LNCaP clone FGC (cell line): ENCODE measurements at regions not wholly inside any gene's neighbourhood (a gene's known extent, or its start where the extent isn't known, plus 50 kb on each side); places are given as distances from the start of the nearest gene placed in this dataset.

ENCODE experiments used
- DNase-seq: peaks from one replicate; pipeline ENCODE4 v3.0.0-alpha.2; 2011; ENCODE audit warnings: low read depth
- H3K4me3 ChIP-seq: 2 replicates; pipeline ENCODE4 v1.5.1; 2011; ENCODE audit warnings: mild to moderate bottlenecking, low read depth, low read length, control low read depth
- TF ChIP-seq, protein P1 (sequence below): IDR thresholded peaks from 2 replicates; pipeline ENCODE4 v1.5.1; 2012; ENCODE audit warnings: mild to moderate bottlenecking; ENCODE audit not compliant: control insufficient read depth, insufficient read depth; ENCODE audit errors: extremely low read depth

GRCh38 chr15:93866948-93867347, 364.4 kb upstream of the MCTP2 start:
- TF ChIP-seq, protein P1, sequence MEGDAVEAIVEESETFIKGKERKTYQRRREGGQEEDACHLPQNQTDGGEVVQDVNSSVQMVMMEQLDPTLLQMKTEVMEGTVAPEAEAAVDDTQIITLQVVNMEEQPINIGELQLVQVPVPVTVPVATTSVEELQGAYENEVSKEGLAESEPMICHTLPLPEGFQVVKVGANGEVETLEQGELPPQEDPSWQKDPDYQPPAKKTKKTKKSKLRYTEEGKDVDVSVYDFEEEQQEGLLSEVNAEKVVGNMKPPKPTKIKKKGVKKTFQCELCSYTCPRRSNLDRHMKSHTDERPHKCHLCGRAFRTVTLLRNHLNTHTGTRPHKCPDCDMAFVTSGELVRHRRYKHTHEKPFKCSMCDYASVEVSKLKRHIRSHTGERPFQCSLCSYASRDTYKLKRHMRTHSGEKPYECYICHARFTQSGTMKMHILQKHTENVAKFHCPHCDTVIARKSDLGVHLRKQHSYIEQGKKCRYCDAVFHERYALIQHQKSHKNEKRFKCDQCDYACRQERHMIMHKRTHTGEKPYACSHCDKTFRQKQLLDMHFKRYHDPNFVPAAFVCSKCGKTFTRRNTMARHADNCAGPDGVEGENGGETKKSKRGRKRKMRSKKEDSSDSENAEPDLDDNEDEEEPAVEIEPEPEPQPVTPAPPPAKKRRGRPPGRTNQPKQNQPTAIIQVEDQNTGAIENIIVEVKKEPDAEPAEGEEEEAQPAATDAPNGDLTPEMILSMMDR = no peak
- no peak overlapping the region for H3K4me3 ChIP-seq
- DNase-seq = no peak

- DNase-seq = no peak
- TF ChIP-seq, protein P1 = no peak
- no peak overlapping the region for H3K4me3 ChIP-seq
Observed at GRCh38 chr15:93866476-93866875, 364.9 kb upstream of the MCTP2 start.

- DNase-seq = no peak
- H3K4me3 ChIP-seq = no peak overlapping the region
Observed at GRCh38 chr15:93865586-93865985, 365.8 kb upstream of the MCTP2 start.

DNA sequence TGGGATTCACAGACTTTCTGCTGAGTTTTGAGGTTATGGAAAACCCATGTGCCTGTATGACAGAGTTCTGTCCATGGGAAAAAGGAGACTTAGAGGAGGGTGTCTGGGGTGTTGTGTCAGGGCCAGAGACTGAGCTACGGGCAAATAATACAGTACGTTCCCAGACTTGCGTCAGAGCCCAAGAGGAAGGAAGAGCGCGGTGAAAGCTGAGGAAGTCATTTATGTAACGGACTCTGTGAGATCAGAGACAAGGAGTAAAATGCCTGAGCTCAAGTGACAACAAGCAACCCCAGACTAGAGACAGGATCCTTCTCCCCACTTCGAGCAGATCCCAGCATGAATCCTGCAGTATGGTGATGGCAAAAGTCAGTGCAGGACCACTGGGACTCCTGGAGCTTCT, 368.6 kb upstream of the MCTP2 start:
- TF ChIP-seq, protein P1 = no peak

More at GRCh38 chr15:93865586-93865985, 365.8 kb upstream of the MCTP2 start:
- TF ChIP-seq, protein P1 = no peak

GRCh38 chr15:93861956-93862741, 369.2 kb upstream of the MCTP2 start:
- no peak overlapping the region for H3K4me3 ChIP-seq
- TF ChIP-seq, protein P1 = no peak
- no peak for DNase-seq

More for the DNA sequence above, 368.6 kb upstream of the MCTP2 start:
- no peak overlapping the region for H3K4me3 ChIP-seq
- DNase-seq = no peak

DNA sequence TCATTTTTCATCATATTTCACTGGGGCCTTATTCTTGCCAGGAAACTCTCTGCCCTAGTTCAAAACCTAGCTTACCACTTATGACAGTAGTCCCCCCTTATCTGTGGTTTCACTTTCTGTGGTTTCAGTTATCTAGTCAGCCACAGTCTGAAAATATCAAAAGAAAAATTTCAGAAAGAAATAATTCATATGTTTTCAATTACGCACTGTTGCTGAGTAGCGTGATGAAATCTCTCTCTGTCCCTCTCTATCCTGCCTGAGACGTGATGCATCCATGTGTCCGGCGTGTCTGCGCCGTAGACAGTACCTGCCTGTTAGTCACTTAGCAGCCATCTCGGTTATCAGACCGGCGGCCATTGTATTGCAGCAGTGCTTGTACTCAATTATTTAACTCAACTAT, 369.9 kb upstream of the MCTP2 start:
- H3K4me3 ChIP-seq = no peak overlapping the region
- TF ChIP-seq, protein P1 = no peak
- DNase-seq = no peak

GRCh38 chr15:93860701-93861100, 370.7 kb upstream of the MCTP2 start:
- TF ChIP-seq, protein P1 = no peak
- no peak overlapping the region for H3K4me3 ChIP-seq
- no peak for DNase-seq
